BLaER1 treated with 17β-estradiol and CSF1 and Interleukin-3, amounts not matched to agents 10 nM and 100 nM (cell line): ENCODE measurements at regions not wholly inside any gene's neighbourhood (a gene's known extent, or its start where the extent isn't known, plus 50 kb on each side); places are given as distances from the start of the nearest gene placed in this dataset.
A peak's percentile ranks its signal among the peaks of the same experiment; 100 is the strongest.
"Not testable (repeated sequence)": the region's sequence is repeated elsewhere in the genome, so short reads cannot be mapped to it uniquely, and the experiment has no call there.

Experiments
- H3K27ac ChIP-seq, 11 experiments: shearing (Covaris generic); formaldehyde crosslinking; 2 replicates each; pipeline ENCODE4 v1.8.1; 2022
- H3K27me3 ChIP-seq, 11 experiments: shearing (Covaris generic); formaldehyde crosslinking; 2 replicates each; pipeline ENCODE4 v1.8.1; 2022
- H3K36me3 ChIP-seq, 11 experiments: shearing (Covaris generic); formaldehyde crosslinking; 2 replicates each; pipeline ENCODE4 v1.8.1; 2022
- H3K4me1 ChIP-seq, 10 experiments: shearing (Covaris generic); formaldehyde crosslinking; 2 replicates each; pipeline ENCODE4 v1.8.1; 2022
- H3K4me2 ChIP-seq, 11 experiments: shearing (Covaris generic); formaldehyde crosslinking; 2 replicates each; pipeline ENCODE4 v1.8.1; 2022
- H3K4me3 ChIP-seq, 10 experiments: shearing (Covaris generic); formaldehyde crosslinking; 2 replicates each; pipeline ENCODE4 v1.8.1; 2022
- H3K9ac ChIP-seq, 11 experiments: shearing (Covaris generic); formaldehyde crosslinking; 2 replicates each; pipeline ENCODE4 v1.8.1; 2022
- H3K9me3 ChIP-seq, 11 experiments: shearing (Covaris generic); formaldehyde crosslinking; replicated peaks in 1 of 11; 2 replicates each; pipeline ENCODE4 v1.8.1; 2022
- H4K20me1 ChIP-seq, 11 experiments: shearing (Covaris generic); formaldehyde crosslinking; 2 replicates each; pipeline ENCODE4 v1.8.1; 2022
- Cebpa-rat ChIP-seq, 11 experiments: shearing (Covaris generic); IDR thresholded peaks; 2 replicates each; pipeline ENCODE4 v1.8.1; 2022

DNA sequence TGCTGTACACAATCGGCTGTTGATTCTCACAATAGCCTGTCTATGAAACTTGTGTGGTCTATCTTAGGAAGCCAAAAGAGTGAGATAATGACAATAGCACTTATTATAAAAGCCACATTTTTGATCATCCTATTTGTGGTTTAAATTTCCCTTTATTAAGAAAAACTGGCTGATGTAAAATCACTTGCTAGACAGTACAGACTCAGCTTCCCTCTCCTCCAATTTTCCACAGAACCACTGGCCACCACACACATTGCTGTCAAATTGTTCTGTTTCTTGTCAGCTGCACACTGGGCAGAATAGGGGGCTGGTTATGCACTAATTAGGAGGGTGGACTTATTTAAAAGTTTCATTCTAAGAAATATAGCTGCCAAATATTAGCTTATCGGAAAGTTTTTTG lies 425.9 kb downstream of the EPHA3 start:
- H3K4me3 ChIP-seq = no peak overlapping the region
- H3K9me3 ChIP-seq = no peaks in the 10 kb centered on the region
- no peaks in the 10 kb centered on the region for H3K36me3 ChIP-seq
- H3K9ac ChIP-seq = no peak overlapping the region
- H3K27me3 ChIP-seq = no peaks in the 10 kb centered on the region
- H4K20me1 ChIP-seq = no peaks in the 10 kb centered on the region
- H3K4me1 ChIP-seq = no peaks in the 10 kb centered on the region
- no peak overlapping the region for H3K27ac ChIP-seq
- no peak for TF ChIP-seq Cebpa-rat (IDR thresholded peaks at IDR 0.05)
- H3K4me2 ChIP-seq = no peak overlapping the region

DNA sequence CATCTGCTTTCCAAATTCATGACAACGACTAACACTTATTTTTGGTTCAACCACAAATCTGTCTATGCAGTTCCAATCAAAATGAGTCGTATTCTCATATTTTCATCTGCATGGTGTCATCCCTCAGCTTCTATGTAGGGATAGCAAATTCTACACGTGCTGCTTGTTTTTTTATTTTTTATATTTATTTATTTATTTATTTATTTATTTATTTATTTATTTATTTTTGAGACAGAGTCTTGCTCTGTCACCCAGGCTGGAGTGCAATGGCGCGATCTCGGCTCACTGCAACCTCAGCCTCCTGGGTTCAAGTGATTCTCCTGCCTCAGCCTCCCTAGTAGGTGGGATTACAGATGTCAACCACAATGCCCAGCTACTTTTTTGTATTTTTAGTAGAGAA lies 447.2 kb downstream of the EPHA3 start:
- H3K27me3 ChIP-seq, H4K20me1 ChIP-seq, H3K4me2 ChIP-seq, H3K36me3 ChIP-seq, H3K27ac ChIP-seq, H3K4me1 ChIP-seq, H3K9me3 ChIP-seq, H3K9ac ChIP-seq, H3K4me3 ChIP-seq: not testable (repeated sequence)

DNA sequence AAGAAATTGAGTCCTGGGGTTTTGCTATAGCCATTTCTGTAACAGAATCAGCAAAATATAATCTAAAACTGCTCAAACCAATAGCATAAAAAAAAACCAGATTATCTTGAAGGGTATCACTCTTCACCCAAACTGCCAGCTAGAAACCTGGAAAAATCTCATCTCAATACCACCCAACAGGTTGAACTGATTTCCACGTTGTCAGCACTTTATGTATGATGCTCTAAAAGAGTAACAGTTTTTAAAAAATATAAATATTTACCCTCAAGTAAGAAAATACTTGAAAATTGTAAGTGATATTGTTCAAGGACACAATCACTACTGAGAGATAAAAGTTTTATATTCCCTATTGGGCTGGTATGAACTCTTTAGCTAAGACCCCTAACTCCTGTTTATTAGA lies 451.3 kb downstream of the EPHA3 start:
- H3K9ac ChIP-seq = no peak overlapping the region
- H3K4me2 ChIP-seq = no peak overlapping the region
- H3K4me3 ChIP-seq = no peak overlapping the region
- H3K27me3 ChIP-seq = no peaks in the 10 kb centered on the region
- peaks cover 0 to 8% (median 0%) of the 10 kb centered on the region in 11 experiments; a peak in 1 of 22 replicates for H3K9me3 ChIP-seq
- no peak for TF ChIP-seq Cebpa-rat (IDR thresholded peaks at IDR 0.05)
- H3K4me1 ChIP-seq = no peaks in the 10 kb centered on the region
- H3K36me3 ChIP-seq = no peaks in the 10 kb centered on the region
- no peaks in the 10 kb centered on the region for H4K20me1 ChIP-seq
- no peak overlapping the region for H3K27ac ChIP-seq

DNA sequence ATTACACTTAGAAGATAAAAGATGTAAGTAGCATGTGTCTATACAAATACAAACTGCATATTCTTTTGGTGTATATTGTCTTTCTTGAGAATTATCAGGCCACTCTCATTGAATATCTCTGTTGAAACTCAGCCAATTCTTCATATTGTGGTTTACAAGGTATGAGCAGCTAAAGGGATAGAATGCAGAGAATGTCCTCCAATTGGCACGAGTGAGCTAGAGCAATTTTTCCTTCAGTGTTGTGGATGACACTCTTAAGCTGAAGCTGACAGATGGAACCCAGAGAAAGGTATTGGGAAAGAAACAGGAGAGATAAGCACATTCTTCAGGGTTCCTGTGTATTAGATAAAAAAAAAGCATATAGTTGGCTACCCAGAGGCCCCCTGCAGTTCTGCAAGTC lies 453.1 kb downstream of the EPHA3 start:
- no peak overlapping the region for H3K9ac ChIP-seq
- peaks cover 0 to 10% (median 3%) of the 10 kb centered on the region in 11 experiments; a peak in 10 of 22 replicates for H3K9me3 ChIP-seq
- peaks cover 0 to 18% (median 4%) of the 10 kb centered on the region in 10 experiments; a peak in 10 of 20 replicates for H3K4me1 ChIP-seq
- no peaks in the 10 kb centered on the region for H4K20me1 ChIP-seq
- H3K4me2 ChIP-seq = no peak overlapping the region
- H3K4me3 ChIP-seq = no peak overlapping the region
- H3K27ac ChIP-seq = no peak overlapping the region
- TF ChIP-seq Cebpa-rat (IDR thresholded peaks at IDR 0.05) = no peak
- H3K27me3 ChIP-seq = no peaks in the 10 kb centered on the region
- no peaks in the 10 kb centered on the region for H3K36me3 ChIP-seq

DNA sequence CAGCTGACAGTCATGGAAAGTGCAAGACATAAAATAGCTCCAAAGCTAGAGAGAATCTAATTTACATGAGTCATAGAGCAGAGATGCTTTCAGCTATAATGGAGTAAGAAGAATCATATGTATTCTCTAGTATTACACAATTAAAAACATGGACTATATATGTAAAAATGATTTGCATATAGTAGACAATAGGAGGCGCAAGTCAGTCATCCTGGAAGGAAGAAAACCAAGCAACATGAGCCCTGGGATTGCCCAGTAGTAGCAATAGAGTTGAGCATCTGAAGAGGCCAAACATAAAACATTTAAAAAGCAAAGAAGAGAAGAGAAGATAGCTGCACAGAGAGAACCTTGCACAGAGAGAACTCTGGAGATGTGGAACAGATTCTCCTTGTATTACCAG lies 455.0 kb downstream of the EPHA3 start:
- Histone ChIP-seq H4K20me1 (no peaks in the 10 kb centered on the region), H3K4me3 (no peak overlapping the region), H3K4me2 (no peak overlapping the region), H3K9me3 (peaks cover 0 to 14% (median 8%) of the 10 kb centered on the region in 11 experiments; a peak in 10 of 22 replicates), H3K27me3 (no peaks in the 10 kb centered on the region), H3K36me3 (no peaks in the 10 kb centered on the region), H3K4me1 (peaks cover 0 to 18% (median 4%) of the 10 kb centered on the region in 10 experiments; a peak in 10 of 20 replicates), H3K27ac (no peak overlapping the region), H3K9ac (no peak overlapping the region)
- no peak for TF ChIP-seq Cebpa-rat (IDR thresholded peaks at IDR 0.05)

DNA sequence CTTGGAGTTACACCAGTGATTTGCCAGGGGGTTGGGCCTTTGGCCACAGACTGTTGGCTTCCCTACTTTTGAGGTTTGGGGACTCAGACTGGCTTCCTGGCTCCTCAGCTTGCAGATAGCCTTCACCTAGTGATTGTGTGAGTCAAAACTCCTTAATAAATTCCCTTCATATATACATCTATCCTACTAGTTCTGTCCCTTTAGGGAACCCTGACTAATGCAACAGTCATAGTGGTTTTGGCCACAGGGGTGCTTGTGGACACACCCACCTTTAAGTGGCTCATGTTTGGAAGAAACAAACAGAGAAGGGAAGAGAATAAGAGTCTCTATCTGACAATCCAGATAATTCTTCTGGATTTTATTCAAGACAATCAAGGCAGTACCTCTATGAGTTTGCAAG lies 457.7 kb downstream of the EPHA3 start:
- Histone ChIP-seq H3K9me3 (peaks cover 0 to 14% (median 8%) of the 10 kb centered on the region in 11 experiments; a peak in 10 of 22 replicates), H3K27me3 (no peaks in the 10 kb centered on the region), H3K4me1 (peaks cover 0 to 18% (median 4%) of the 10 kb centered on the region in 10 experiments; a peak in 10 of 20 replicates), H3K27ac (no peak overlapping the region), H3K9ac (no peak overlapping the region), H4K20me1 (no peaks in the 10 kb centered on the region), H3K4me2 (peak overlapping the region in 4 of 11 experiments; percentile 29 to 63 (median 50); a peak in 7 of 22 replicates), H3K4me3 (no peak overlapping the region), H3K36me3 (no peaks in the 10 kb centered on the region)
- no peak for TF ChIP-seq Cebpa-rat (IDR thresholded peaks at IDR 0.05)

DNA sequence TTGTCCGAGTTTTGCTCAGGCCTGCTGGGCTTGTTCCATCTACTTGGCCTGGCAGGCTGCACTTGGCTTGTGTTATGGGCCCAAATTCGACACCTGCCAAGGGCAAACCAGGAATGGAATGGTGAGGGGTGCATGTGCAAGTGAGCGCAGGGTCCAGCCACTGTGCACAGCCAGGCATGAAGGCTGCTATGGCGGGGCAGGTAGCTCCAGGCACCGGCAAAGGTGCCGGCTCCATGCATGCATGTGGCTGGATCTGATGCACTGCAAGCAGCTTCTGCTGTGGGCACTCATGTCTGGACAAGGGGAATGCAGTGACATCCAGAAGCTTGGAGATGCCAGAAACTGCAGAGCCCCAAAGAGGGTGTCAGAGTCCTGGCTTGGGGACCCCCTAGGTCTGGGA lies 463.0 kb downstream of the EPHA3 start:
- no peak overlapping the region for H3K4me3 ChIP-seq
- peaks cover 0 to under 1% (median 0%) of the 10 kb centered on the region in 10 experiments; a peak in 1 of 20 replicates for H3K4me1 ChIP-seq
- no peaks in the 10 kb centered on the region for H3K36me3 ChIP-seq
- no peaks in the 10 kb centered on the region for H3K27me3 ChIP-seq
- no peak overlapping the region for H3K27ac ChIP-seq
- no peaks in the 10 kb centered on the region for H4K20me1 ChIP-seq
- H3K9me3 ChIP-seq = peaks cover 0 to 8% (median 5%) of the 10 kb centered on the region in 11 experiments; a peak in 9 of 22 replicates
- TF ChIP-seq Cebpa-rat (IDR thresholded peaks at IDR 0.05) = no peak
- no peak overlapping the region for H3K4me2 ChIP-seq
- no peak overlapping the region for H3K9ac ChIP-seq

DNA sequence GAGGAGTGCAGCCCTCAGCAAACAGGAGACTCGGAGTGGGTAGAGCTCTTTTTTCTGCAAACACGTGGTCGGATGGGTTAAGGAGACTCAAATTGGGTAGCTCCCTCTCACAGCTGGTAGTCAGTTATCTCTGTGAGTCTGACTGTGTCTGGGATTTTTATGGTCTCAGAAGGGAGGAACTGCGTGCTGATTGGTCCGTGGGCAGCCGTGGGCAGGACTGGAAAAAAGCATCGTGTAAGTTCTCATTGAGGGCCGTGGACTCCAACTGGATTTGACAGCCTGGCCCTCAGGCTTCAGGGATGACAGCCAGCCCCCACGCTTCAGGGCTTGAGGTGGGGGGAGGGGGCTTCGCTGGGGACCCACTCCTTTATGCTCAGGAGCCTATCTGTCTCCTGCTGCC lies 463.9 kb downstream of the EPHA3 start:
- Histone ChIP-seq H3K4me1 (peaks cover 0 to 5% (median 0%) of the 10 kb centered on the region in 10 experiments; a peak in 2 of 20 replicates), H3K27ac (no peak overlapping the region), H3K4me2 (no peak overlapping the region), H3K4me3 (no peak overlapping the region), H3K36me3 (no peaks in the 10 kb centered on the region), H3K9ac (no peak overlapping the region), H3K9me3 (peaks cover 0 to under 1% (median 0%) of the 10 kb centered on the region in 11 experiments; a peak in 2 of 22 replicates), H4K20me1 (no peaks in the 10 kb centered on the region), H3K27me3 (no peaks in the 10 kb centered on the region)
- TF ChIP-seq Cebpa-rat (IDR thresholded peaks at IDR 0.05) = no peak

DNA sequence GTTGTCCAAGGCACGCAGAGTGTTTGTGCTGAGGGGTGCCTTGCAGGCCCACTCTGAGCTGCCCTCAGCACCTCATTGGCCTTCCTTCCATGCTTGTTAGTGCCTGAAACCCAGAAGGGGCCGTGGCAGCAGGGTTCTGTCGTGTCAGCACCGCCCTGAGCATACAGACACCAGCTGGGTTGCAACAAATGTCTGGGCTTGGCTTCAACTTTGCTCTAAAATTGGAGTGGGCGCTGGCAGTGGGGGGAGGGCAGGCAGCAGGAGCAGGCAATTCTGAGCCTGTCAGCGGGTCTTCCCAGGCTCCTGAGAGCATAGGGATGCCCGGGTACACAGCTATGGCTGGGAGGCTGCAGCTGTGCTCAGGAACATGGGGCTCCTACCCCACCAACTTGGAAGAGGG lies 464.3 kb downstream of the EPHA3 start:
- Histone ChIP-seq H3K27ac (no peak overlapping the region), H3K9ac (no peak overlapping the region), H3K4me1 (peaks cover 0 to 5% (median 0%) of the 10 kb centered on the region in 10 experiments; a peak in 2 of 20 replicates), H4K20me1 (no peaks in the 10 kb centered on the region), H3K36me3 (no peaks in the 10 kb centered on the region), H3K4me3 (no peak overlapping the region), H3K9me3 (no peaks in the 10 kb centered on the region), H3K27me3 (no peaks in the 10 kb centered on the region), H3K4me2 (no peak overlapping the region)
- TF ChIP-seq Cebpa-rat (IDR thresholded peaks at IDR 0.05) = no peak

DNA sequence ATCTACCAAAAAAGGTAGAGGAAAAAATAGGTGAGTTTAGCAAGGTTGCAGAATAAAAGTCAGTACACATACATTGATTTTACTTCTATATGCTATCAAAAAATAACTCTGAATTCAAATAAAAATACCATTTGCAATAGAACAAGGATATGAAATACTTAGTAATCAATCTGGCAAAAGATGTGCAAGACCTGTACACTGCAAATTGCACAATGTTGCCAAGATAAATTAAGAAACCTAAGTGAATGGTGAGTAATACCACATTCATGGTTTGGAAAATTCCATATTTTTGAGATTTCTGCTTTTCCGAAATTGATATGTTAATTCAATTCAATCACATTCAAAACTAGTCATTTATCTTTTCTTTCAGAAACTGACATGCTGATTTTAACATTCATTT lies 464.8 kb downstream of the EPHA3 start:
- H3K4me3 ChIP-seq = no peak overlapping the region
- H3K9ac ChIP-seq = no peak overlapping the region
- no peaks in the 10 kb centered on the region for H3K36me3 ChIP-seq
- peaks cover 0 to 5% (median 0%) of the 10 kb centered on the region in 10 experiments; a peak in 2 of 20 replicates for H3K4me1 ChIP-seq
- TF ChIP-seq Cebpa-rat (IDR thresholded peaks at IDR 0.05) = no peak
- no peak overlapping the region for H3K27ac ChIP-seq
- H3K9me3 ChIP-seq = no peaks in the 10 kb centered on the region
- no peaks in the 10 kb centered on the region for H3K27me3 ChIP-seq
- H3K4me2 ChIP-seq = no peak overlapping the region
- no peaks in the 10 kb centered on the region for H4K20me1 ChIP-seq
